Thymus (tissue), 11 donors: ENCODE measurements at regions not wholly inside any gene's neighbourhood (a gene's known extent, or its start where the extent isn't known, plus 50 kb on each side); places are given as distances from the start of the nearest gene placed in this dataset.
A peak's percentile ranks its signal among the peaks of the same experiment; 100 is the strongest.

Source experiments
- DNase-seq, 9 donors: peaks; one replicate each; pipeline ENCODE4 v3.0.0-alpha.2; 2013; ENCODE audit warnings: low spot score in 9 of 9, low read depth in 6 of 9, missing footprints in 1 of 9
- H3K27ac ChIP-seq, 2 donors: one replicate each; pipeline ENCODE4 v1.5.1; 2013; ENCODE audit warnings: control low read depth in 1 of 2, low read depth in 1 of 2, low read length in 1 of 2, mild to moderate bottlenecking in 1 of 2, moderate library complexity in 1 of 2
- H3K27me3 ChIP-seq, 2 donors: one replicate each; pipeline ENCODE4 v1.5.1; 2013; ENCODE audit warnings: low read length in 1 of 2; ENCODE audit not compliant: control insufficient read depth in 2 of 2, insufficient read depth in 1 of 2
- H3K36me3 ChIP-seq, 2 donors: one replicate each; pipeline ENCODE4 v1.5.1; 2013; ENCODE audit warnings: low read length in 1 of 2, mild to moderate bottlenecking in 1 of 2, moderate library complexity in 1 of 2; ENCODE audit not compliant: control insufficient read depth in 2 of 2, insufficient read depth in 2 of 2
- H3K4me1 ChIP-seq, 2 donors: one replicate each; pipeline ENCODE4 v1.5.1; 2013; ENCODE audit warnings: low read length in 2 of 2; ENCODE audit not compliant: control insufficient read depth in 2 of 2, insufficient read depth in 2 of 2
- H3K4me3 ChIP-seq, 2 donors: one replicate each; pipeline ENCODE4 v1.5.1; 2013; ENCODE audit warnings: low read length in 2 of 2, control low read depth in 1 of 2, mild to moderate bottlenecking in 1 of 2
- H3K9me3 ChIP-seq, 2 donors: one replicate each; pipeline ENCODE4 v1.5.1; 2013; ENCODE audit warnings: low read length in 1 of 2, mild to moderate bottlenecking in 1 of 2; ENCODE audit not compliant: control insufficient read depth in 2 of 2, insufficient read depth in 1 of 2
- WGBS: extraction: QIAGEN DNeasy Blood & Tissue Kit; methylation state at CpG from one replicate; pipeline ENCODE4 v1.1.7; 2013; 5-methylcytosine and 5-hydroxymethylcytosine counted together
- donor health status: healthy.

DNA sequence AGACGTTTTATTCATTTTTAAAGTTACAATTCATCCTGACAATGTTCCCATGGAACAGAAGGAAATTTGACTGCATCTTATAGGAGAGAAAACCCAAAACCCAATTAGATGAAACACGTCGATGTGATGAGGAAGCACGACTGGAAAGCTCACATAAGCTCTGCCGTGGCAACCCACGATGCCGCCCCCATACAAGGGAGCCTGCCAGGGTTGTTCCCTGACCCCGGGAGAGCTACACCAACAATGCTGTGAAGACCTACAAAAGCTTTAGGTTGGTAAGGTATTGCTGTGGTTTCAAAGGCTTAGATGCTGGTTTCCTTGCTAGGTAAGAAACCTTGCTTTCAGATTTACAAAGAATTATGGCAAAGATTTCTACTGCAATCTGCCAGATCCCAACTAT is 393.1 kb downstream of the KLF12 start:
- 80% methylated on average over 8 of the region's 8 CpGs for WGBS
- Histone ChIP-seq H3K4me3 (no peak overlapping the region), H3K27ac (no peak overlapping the region), H3K27me3 (no peaks in the 10 kb centered on the region), H3K36me3 (no peaks in the 10 kb centered on the region), H3K4me1 (no peaks in the 10 kb centered on the region), H3K9me3 (no peaks in the 10 kb centered on the region)
- DNase-seq: peak in 2 of 9 donors; percentile 22 to 46

DNA sequence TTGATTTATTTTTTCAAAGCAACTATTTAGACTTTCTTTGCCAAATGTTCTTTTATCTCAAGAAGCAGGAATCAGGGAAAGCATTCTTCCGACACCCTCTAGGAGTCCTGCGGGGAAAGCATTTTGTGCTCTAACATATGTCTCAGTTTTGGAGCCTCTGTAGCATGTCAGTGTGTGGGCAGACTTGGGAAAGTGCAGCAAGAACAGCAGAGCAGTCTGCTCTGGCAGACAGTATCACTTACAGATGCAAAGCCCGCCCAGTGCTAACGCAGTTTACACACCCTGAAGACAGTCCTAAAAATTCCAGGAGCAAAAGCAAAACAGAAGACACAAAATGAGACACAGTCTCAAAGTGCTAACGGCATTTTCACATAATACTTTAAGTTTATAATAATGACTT is 393.5 kb downstream of the KLF12 start:
- no peaks in the 10 kb centered on the region for H3K4me1 ChIP-seq
- 94% methylated on average over 5 of the region's 5 CpGs for WGBS
- no peak overlapping the region for H3K4me3 ChIP-seq
- no peaks in the 10 kb centered on the region for H3K9me3 ChIP-seq
- DNase-seq: no peak
- no peaks in the 10 kb centered on the region for H3K27me3 ChIP-seq
- H3K36me3 ChIP-seq: no peaks in the 10 kb centered on the region
- H3K27ac ChIP-seq: no peak overlapping the region

DNA sequence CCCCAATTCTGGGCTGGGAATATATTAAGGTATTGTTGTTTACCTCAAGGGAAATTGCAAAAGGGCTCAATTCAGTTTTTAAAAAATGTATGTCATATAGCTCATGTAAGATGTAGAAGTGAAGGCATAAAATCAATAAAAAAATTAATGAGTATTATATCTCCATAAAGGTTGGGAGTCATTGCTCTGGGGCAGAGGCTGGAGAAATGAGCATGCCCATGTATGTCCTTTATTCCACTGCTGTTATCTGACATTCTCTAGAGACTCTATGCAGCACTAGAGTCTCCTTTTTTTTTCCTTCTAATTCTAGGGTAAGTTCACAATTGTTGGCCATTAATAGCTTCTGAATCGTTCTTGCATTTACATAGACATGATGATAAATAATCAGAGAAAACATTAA is 394.8 kb downstream of the KLF12 start:
- Histone ChIP-seq H3K4me3 (no peak overlapping the region), H3K27me3 (no peaks in the 10 kb centered on the region), H3K36me3 (no peaks in the 10 kb centered on the region), H3K4me1 (no peaks in the 10 kb centered on the region), H3K27ac (no peak overlapping the region), H3K9me3 (no peaks in the 10 kb centered on the region)
- WGBS: 94% methylated on average over 1 of the region's 1 CpG
- DNase-seq: no peak

DNA sequence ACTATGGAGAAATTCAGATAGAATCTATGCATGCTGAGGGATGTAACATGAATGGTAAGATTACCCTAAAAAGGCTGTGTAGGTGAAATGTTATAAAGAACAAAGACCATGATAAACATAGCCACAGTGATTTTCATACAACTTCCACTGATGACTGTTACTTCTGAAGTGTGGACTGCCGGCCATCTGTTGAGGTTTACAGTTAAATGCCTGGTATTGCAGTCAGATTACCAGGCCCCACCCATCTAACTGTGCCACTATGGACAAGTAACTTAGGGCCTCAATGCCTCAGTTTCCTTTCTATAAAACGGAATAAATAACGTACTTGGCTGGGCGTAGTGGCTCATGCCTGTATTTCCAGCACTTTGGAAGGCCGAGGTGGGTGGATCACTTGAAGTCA is 395.6 kb downstream of the KLF12 start:
- H3K4me3 ChIP-seq: no peak overlapping the region
- H3K36me3 ChIP-seq: no peaks in the 10 kb centered on the region
- DNase-seq: no peak
- H3K9me3 ChIP-seq: no peaks in the 10 kb centered on the region
- no peak overlapping the region for H3K27ac ChIP-seq
- over 99% methylated on average over 5 of the region's 5 CpGs for WGBS
- no peaks in the 10 kb centered on the region for H3K27me3 ChIP-seq
- H3K4me1 ChIP-seq: no peaks in the 10 kb centered on the region

DNA sequence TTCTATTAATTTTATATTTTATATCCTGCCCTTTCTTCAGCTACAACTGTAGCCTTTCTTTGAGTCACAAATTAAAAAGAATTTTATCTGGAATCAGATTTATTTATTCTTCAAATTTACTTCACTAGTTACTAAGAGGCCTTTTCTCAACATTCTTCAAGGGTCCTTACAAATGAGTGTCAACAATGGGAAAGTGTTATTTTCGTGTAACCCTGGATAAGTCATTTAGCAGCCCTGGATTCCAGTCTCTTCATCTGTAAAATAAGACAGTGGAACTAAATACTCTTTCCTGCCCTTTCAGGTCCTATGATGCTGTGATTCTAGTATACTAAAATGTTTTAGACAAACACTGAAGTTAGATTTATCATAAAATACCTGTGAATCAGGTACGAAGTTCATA is 397.0 kb downstream of the KLF12 start:
- Histone ChIP-seq H3K27me3 (no peaks in the 10 kb centered on the region), H3K36me3 (no peaks in the 10 kb centered on the region), H3K4me3 (no peak overlapping the region), H3K27ac (no peak overlapping the region), H3K4me1 (no peaks in the 10 kb centered on the region), H3K9me3 (no peaks in the 10 kb centered on the region)
- DNase-seq: no peak
- WGBS: 98% methylated on average over 2 of the region's 2 CpGs

DNA sequence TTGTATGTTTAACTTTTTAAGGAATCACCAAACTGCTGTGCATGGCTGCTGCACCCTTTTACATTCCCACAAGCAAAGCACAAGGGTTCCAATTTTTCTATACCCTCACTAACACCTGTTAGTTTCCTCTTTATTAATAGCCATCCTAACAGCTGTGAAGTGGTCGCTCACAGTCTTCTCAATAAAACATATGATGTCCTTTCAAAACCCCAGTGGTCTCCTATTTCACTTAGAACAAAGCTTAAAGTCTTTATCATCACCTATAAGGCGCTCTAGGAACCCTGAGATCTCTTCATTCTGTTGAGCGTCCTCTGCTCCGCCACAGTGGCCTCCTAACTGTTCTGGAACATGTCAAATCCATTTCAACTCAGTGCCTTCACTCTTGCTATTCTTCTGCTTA is 400.5 kb downstream of the KLF12 start:
- no peak overlapping the region for H3K27ac ChIP-seq
- no peak overlapping the region for H3K4me3 ChIP-seq
- WGBS: 99% methylated on average over 4 of the region's 4 CpGs
- no peaks in the 10 kb centered on the region for H3K27me3 ChIP-seq
- DNase-seq: no peak
- no peaks in the 10 kb centered on the region for H3K4me1 ChIP-seq
- no peaks in the 10 kb centered on the region for H3K9me3 ChIP-seq
- peaks cover 0 to 2% of the 10 kb centered on the region in 2 donors for H3K36me3 ChIP-seq

DNA sequence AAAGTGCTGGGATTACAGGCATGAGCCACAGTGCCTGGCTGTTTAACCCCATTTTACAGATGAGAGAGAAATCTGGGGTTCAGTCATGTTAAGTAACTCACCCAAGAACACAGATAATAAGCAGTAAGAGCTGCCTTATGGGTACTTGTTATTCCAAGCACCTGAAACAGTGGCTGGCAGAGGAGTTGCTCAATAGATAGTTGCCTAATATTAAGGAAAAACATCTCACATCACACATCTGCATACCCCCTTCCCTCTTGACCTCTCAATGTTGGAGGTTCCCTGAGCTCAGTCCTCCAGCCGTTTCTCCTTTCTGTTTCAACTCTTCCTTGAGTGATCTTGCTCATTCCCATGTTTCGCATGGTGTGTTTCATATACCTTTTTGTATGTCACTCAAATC is 401.9 kb downstream of the KLF12 start:
- no peak for DNase-seq
- no peaks in the 10 kb centered on the region for H3K4me1 ChIP-seq
- H3K4me3 ChIP-seq: no peak overlapping the region
- no peaks in the 10 kb centered on the region for H3K27me3 ChIP-seq
- WGBS: 95% methylated on average over 2 of the region's 2 CpGs
- H3K9me3 ChIP-seq: no peaks in the 10 kb centered on the region
- peaks cover 0 to 4% of the 10 kb centered on the region in 2 donors for H3K36me3 ChIP-seq
- no peak overlapping the region for H3K27ac ChIP-seq

DNA sequence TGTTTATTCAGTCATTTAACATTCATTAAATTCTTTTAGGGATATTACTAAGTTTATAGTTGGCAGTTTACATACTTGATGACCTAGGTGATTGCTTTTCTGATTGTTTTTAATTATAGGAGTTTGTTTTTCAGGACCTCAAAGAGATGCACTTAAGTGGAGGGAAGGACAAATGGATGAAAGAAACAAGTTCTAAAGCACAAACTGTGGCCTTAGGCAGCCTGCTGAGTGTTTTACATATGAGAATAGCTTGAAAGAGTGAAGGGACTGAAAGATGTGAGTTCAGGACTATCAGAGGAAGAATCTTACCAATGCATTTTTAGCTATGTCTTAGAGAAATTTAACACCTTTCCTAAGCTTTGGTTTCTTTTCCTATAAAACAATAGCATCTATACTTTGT is 402.6 kb downstream of the KLF12 start:
- DNase-seq: no peak
- Histone ChIP-seq H3K4me3 (no peak overlapping the region), H3K9me3 (no peaks in the 10 kb centered on the region), H3K36me3 (peaks cover 0 to 4% of the 10 kb centered on the region in 2 donors), H3K27me3 (no peaks in the 10 kb centered on the region), H3K27ac (no peak overlapping the region), H3K4me1 (no peaks in the 10 kb centered on the region)

DNA sequence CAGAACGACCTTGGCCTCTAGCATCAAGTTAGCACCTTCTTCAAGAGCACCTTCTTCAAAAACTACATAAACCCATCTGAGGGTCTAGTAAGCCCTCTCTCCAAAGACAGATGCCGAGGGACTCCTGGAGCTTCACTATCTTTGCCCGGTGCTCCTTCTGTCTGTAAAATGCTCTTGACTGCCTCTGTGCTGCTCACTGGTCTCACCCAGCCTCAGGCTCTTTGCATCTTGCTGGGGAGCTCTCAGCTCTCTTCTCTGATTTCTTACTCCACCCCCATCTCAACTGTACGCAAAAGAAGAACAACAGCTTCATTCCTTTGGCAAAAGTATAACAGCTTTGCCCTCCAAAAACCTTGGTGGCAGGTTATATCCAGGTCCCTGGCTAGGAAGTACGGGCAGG is 404.2 kb downstream of the KLF12 start:
- H3K4me1 ChIP-seq: no peaks in the 10 kb centered on the region
- H3K27me3 ChIP-seq: no peaks in the 10 kb centered on the region
- DNase-seq: no peak
- H3K36me3 ChIP-seq: peaks cover 0 to 4% of the 10 kb centered on the region in 2 donors
- no peak overlapping the region for H3K27ac ChIP-seq
- no peak overlapping the region for H3K4me3 ChIP-seq
- 98% methylated on average over 5 of the region's 5 CpGs for WGBS
- H3K9me3 ChIP-seq: no peaks in the 10 kb centered on the region

DNA sequence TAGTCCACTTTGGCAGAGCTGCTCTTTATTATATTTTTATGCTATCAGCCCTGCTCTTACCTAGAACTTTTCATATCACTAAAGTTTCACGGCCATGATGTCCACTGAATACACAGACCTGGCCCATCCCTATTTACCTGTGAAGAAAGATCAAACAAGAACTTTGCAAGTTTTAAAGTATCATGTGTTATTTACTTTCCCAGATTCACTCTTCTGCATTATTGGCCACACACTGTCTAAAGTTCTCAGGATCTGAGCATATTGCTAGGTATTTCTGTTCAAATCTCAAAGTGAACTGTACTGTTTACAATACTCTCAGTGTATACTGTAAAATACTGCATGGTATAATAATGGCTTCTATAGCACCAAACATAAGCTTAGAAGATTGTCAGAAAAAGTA is 405.2 kb downstream of the KLF12 start:
- Histone ChIP-seq H3K27me3 (no peaks in the 10 kb centered on the region), H3K4me1 (no peaks in the 10 kb centered on the region), H3K4me3 (no peak overlapping the region), H3K9me3 (no peaks in the 10 kb centered on the region), H3K36me3 (peaks cover 0 to 4% of the 10 kb centered on the region in 2 donors), H3K27ac (no peak overlapping the region)
- 99% methylated on average over 1 of the region's 1 CpG for WGBS
- DNase-seq: no peak
